ENCODE measurements at regions not wholly inside any gene's neighbourhood (a gene's known extent, or its start where the extent isn't known, plus 50 kb on each side); places are given as distances from the start of the nearest gene placed in this dataset.
"Not testable (repeated sequence)": the region's sequence is repeated elsewhere in the genome, so short reads cannot be mapped to it uniquely, and the experiment has no call there.

- no peaks in the 10 kb centered on the region for H3K4me1 ChIP-seq
- intact Hi-C loops (cut with DNase I; ENCODE audit: low total_unique reads) = no loop called here
- peaks cover 0 to 9% of the 10 kb centered on the region in 2 donors for H3K27me3 ChIP-seq
- H3K9me3 ChIP-seq = no peaks in the 10 kb centered on the region
- no peak overlapping the region for H3K4me3 ChIP-seq
- no peaks in the 10 kb centered on the region for H3K36me3 ChIP-seq
- no peak for DNase-seq
- TF ChIP-seq CTCF (IDR thresholded peaks at IDR 0.05) = no peak
- H3K27ac ChIP-seq = no peak overlapping the region
Observed at GRCh38 chr19:30263830-30264381, 108.3 kb upstream of the ZNF536 start.

GRCh38 chr19:30265918-30266317, 106.3 kb upstream of the ZNF536 start:
- H3K36me3 ChIP-seq; H3K27ac ChIP-seq; H3K27me3 ChIP-seq; H3K9me3 ChIP-seq; DNase-seq; intact Hi-C loops (cut with DNase I; ENCODE audit: low total_unique reads); H3K4me1 ChIP-seq; H3K4me3 ChIP-seq: not testable (repeated sequence)

DNA sequence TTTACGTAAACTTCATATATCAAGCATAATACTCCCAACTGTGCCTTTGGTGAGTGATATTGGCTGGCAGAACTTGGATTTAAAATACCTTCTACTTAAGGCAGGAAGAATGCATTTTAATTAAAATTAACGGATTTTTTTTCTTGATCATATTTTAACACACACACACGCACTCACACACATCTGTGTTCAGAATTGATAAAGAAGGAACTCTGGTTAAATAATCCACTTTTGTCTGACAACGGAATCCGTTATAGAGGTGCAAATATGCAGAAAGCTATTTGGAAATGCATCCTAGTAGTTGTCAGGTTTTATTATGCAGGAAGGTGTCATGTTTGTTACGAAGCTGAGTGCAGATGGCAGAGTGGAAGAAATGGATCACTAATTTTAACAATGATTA, 105.5 kb upstream of the ZNF536 start:
- no peaks in the 10 kb centered on the region for H3K36me3 ChIP-seq
- DNase-seq = no peak
- no peak overlapping the region for H3K4me3 ChIP-seq
- H3K27me3 ChIP-seq = peaks cover 0 to 4% of the 10 kb centered on the region in 2 donors
- intact Hi-C loops (cut with DNase I; ENCODE audit: low total_unique reads) = no loop called here
- no peaks in the 10 kb centered on the region for H3K9me3 ChIP-seq
- no peaks in the 10 kb centered on the region for H3K4me1 ChIP-seq
- no peak for TF ChIP-seq CTCF (IDR thresholded peaks at IDR 0.05)
- H3K27ac ChIP-seq = no peak overlapping the region

GRCh38 chr19:30267332-30267731, 104.9 kb upstream of the ZNF536 start:
- Histone ChIP-seq H3K4me1 (no peaks in the 10 kb centered on the region), H3K27me3 (no peaks in the 10 kb centered on the region), H3K36me3 (no peaks in the 10 kb centered on the region), H3K27ac (no peak overlapping the region), H3K9me3 (peaks cover 0 to under 1% (median 0%) of the 10 kb centered on the region in 3 donors), H3K4me3 (no peak overlapping the region)
- intact Hi-C loops (cut with DNase I; ENCODE audit: low total_unique reads) = no loop called here
- no peak for TF ChIP-seq CTCF (IDR thresholded peaks at IDR 0.05)
- DNase-seq = no peak

GRCh38 chr19:30268601-30269000, 103.6 kb upstream of the ZNF536 start:
- Histone ChIP-seq H3K9me3 (peaks cover 0 to 12% (median 10%) of the 10 kb centered on the region in 3 donors), H3K4me3 (no peak overlapping the region), H3K36me3 (no peaks in the 10 kb centered on the region), H3K4me1 (no peaks in the 10 kb centered on the region), H3K27me3 (no peaks in the 10 kb centered on the region), H3K27ac (no peak overlapping the region)
- intact Hi-C loops (cut with DNase I; ENCODE audit: low total_unique reads) = no loop called here
- no peak for DNase-seq
- no peak for TF ChIP-seq CTCF (IDR thresholded peaks at IDR 0.05)

DNA sequence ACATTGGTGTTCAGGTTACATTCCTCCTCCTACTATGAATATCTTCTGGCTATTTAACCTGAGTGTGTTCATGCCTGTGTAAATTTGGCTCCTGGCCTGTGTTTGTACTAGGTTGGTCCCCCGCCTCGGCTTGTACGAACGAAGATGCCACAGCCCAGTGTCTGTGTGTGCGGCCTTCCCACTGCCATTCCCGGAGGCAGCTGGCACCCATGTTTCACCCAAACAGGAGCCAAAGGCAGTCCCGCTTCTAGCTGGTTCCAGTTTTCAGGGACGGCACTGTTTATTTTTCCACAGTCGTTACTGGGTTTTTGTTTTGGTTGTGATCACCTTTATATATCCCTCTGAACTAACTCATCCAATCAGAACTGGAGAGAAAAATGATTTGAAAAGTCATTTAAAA, 102.5 kb upstream of the ZNF536 start:
- H3K36me3 ChIP-seq = no peaks in the 10 kb centered on the region
- no peaks in the 10 kb centered on the region for H3K4me1 ChIP-seq
- H3K27ac ChIP-seq = no peak overlapping the region
- intact Hi-C loops (cut with DNase I; ENCODE audit: low total_unique reads) = no loop called here
- H3K27me3 ChIP-seq = no peaks in the 10 kb centered on the region
- no peak for DNase-seq
- H3K9me3 ChIP-seq = peaks cover 0 to 12% (median 11%) of the 10 kb centered on the region in 3 donors
- no peak overlapping the region for H3K4me3 ChIP-seq
- no peak for TF ChIP-seq CTCF (IDR thresholded peaks at IDR 0.05)

Measured in tibial artery (tissue), 4 donors.